ENCODE measurements at regions not wholly inside any gene's neighbourhood (a gene's known extent, or its start where the extent isn't known, plus 50 kb on each side); places are given as distances from the start of the nearest gene placed in this dataset.

DNA sequence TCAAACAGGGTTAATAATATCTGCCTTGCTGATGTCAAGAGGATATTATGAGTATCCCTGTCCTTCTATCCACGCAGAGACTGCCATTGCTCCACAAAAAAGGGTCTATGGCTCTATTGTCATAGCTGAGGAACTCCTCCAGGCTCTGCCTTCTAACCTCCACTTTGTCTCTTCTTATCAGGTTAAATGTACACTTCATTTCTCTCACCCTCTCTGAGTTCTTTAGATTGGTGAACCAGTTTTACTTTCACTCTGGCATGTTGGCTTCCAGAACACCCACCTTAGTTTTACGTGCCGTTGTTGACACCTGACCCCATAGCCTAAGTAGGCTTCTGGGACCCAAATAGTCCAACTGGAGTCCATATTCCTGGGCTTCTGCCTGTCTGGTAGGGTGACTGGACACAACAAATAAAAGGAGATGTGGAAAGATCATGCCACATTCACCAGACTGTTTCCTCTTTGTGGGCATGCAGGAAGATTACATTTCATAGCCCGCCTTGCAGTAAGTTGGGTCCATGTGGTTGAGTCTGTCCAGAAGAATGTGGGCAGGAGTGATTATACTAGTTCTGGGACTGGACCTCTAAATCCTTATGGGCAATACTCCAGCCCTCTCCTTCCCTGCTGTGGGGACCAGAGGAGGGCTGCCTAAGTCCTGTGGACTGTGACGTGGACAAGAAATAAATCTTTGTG, 350.4 kb upstream of the CLINT1 start:
- H3F3A ChIP-seq (ENCODE audit: insufficient read depth, low read depth) = no peaks in the 10 kb centered on the region
- H3K4me2 ChIP-seq = no peak overlapping the region
- H3K4me3 ChIP-seq = no peak overlapping the region
- no peaks in the 10 kb centered on the region for H3K36me3 ChIP-seq (ENCODE audit: low read depth)
- no peaks in the 10 kb centered on the region for H4K20me1 ChIP-seq (ENCODE audit: insufficient read depth)
- H3K9me3 ChIP-seq (ENCODE audit: insufficient read depth, low read depth) = no peaks in the 10 kb centered on the region
- H3K27ac ChIP-seq = no peak overlapping the region
- CTCF ChIA-PET = no interaction called here
- POLR2A ChIA-PET (ENCODE audit: unreplicated experiment) = no interaction called here
- H3K27me3 ChIP-seq (ENCODE audit: insufficient read depth, low read depth) = no peaks in the 10 kb centered on the region; the same call in 1 of the 2 replicates
- H3K4me1 ChIP-seq (replicated peaks; ENCODE audit: insufficient read depth) = no peaks in the 10 kb centered on the region
- no peaks in the 10 kb centered on the region for H3K9me2 ChIP-seq (ENCODE audit: insufficient read depth)
- no peak for TF ChIP-seq EZH2 (IDR thresholded peaks at IDR 0.05; ENCODE audit: low read depth)
- TF ChIP-seq, protein P1, sequence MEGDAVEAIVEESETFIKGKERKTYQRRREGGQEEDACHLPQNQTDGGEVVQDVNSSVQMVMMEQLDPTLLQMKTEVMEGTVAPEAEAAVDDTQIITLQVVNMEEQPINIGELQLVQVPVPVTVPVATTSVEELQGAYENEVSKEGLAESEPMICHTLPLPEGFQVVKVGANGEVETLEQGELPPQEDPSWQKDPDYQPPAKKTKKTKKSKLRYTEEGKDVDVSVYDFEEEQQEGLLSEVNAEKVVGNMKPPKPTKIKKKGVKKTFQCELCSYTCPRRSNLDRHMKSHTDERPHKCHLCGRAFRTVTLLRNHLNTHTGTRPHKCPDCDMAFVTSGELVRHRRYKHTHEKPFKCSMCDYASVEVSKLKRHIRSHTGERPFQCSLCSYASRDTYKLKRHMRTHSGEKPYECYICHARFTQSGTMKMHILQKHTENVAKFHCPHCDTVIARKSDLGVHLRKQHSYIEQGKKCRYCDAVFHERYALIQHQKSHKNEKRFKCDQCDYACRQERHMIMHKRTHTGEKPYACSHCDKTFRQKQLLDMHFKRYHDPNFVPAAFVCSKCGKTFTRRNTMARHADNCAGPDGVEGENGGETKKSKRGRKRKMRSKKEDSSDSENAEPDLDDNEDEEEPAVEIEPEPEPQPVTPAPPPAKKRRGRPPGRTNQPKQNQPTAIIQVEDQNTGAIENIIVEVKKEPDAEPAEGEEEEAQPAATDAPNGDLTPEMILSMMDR (conservative IDR thresholded peaks at IDR 0.05) = no peak
- intact Hi-C loops (cut with micrococcal nuclease; ENCODE audit: unreplicated experiment) = no loop called here
- no peaks in the 10 kb centered on the region for H3K79me2 ChIP-seq (ENCODE audit: low read depth)
- no peak for DNase-seq
- no peak overlapping the region for H2AFZ ChIP-seq
- BruUV-seq (replicated peaks) = no TSS peak

DNA sequence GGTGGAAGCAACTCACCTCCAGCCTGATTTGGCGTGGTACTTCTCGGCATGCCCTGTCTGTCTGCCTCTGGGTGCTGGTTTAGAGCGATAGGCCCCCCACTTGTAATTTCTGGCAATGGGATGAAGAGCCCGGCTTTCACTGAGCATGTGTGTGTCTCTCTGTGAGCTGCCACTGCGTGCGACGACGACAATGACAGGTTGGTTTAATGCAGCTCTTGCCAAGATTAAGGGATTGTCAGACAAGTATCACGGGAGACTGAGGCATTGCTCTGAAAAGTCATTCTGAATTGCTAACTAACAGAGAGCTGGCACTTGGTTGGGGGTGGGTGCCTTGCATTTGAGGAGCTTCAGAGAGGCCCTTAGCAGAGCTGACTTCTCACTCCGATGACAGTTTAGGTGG, 348.8 kb upstream of the CLINT1 start:
- CTCF ChIA-PET = no interaction called here
- H3K27ac ChIP-seq = no peak overlapping the region

DNA sequence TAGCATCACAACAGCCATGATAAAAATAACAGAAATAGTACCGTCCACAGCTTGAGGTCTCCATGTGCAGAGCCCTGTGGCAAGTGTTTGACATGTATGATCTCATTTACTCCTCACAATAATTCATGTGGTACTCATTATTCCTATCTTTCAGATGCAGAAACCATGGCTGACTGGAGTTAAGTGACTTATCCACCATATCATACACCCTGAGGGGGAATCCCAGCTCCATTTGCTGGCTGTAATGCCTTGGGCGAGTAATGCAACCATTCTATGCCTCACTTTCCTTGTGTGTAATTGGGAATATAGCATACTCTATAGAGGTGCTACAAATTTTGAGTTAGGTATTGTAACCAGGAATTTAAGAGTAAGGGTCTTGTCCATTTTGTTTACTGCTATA, 347.0 kb upstream of the CLINT1 start:
- no peaks in the 10 kb centered on the region for H4K20me1 ChIP-seq (ENCODE audit: insufficient read depth)
- H3F3A ChIP-seq (ENCODE audit: insufficient read depth, low read depth) = no peaks in the 10 kb centered on the region
- H2AFZ ChIP-seq = no peak overlapping the region
- no peaks in the 10 kb centered on the region for H3K36me3 ChIP-seq (ENCODE audit: low read depth)
- TF ChIP-seq, protein P1 (conservative IDR thresholded peaks at IDR 0.05) = no peak
- TF ChIP-seq EZH2 (IDR thresholded peaks at IDR 0.05; ENCODE audit: low read depth) = no peak
- no peaks in the 10 kb centered on the region; the same call in 1 of the 2 replicates for H3K27me3 ChIP-seq (ENCODE audit: insufficient read depth, low read depth)
- H3K27ac ChIP-seq = no peak overlapping the region
- no peaks in the 10 kb centered on the region for H3K4me1 ChIP-seq (replicated peaks; ENCODE audit: insufficient read depth)
- intact Hi-C loops (cut with micrococcal nuclease; ENCODE audit: unreplicated experiment) = no loop called here
- H3K79me2 ChIP-seq (ENCODE audit: low read depth) = no peaks in the 10 kb centered on the region
- ChIA-PET CTCF (no interaction called here), POLR2A (ENCODE audit: unreplicated experiment) (no interaction called here)
- DNase-seq = no peak
- no peaks in the 10 kb centered on the region for H3K9me3 ChIP-seq (ENCODE audit: insufficient read depth, low read depth)
- H3K4me2 ChIP-seq = no peak overlapping the region
- H3K4me3 ChIP-seq = no peak overlapping the region
- BruUV-seq (replicated peaks) = no TSS peak
- H3K9me2 ChIP-seq (ENCODE audit: insufficient read depth) = no peaks in the 10 kb centered on the region

More for the DNA sequence above, 348.8 kb upstream of the CLINT1 start:
- H3K9me3 ChIP-seq (ENCODE audit: insufficient read depth, low read depth) = no peaks in the 10 kb centered on the region
- intact Hi-C loops (cut with micrococcal nuclease; ENCODE audit: unreplicated experiment) = no loop called here
- no peak overlapping the region for H3K4me3 ChIP-seq
- H3K27me3 ChIP-seq (ENCODE audit: insufficient read depth, low read depth) = no peaks in the 10 kb centered on the region; the same call in 1 of the 2 replicates
- POLR2A ChIA-PET (ENCODE audit: unreplicated experiment) = no interaction called here
- no peaks in the 10 kb centered on the region for H3K4me1 ChIP-seq (replicated peaks; ENCODE audit: insufficient read depth)
- no peak for TF ChIP-seq EZH2 (IDR thresholded peaks at IDR 0.05; ENCODE audit: low read depth)
- TF ChIP-seq, protein P1 (conservative IDR thresholded peaks at IDR 0.05) = no peak
- H4K20me1 ChIP-seq (ENCODE audit: insufficient read depth) = no peaks in the 10 kb centered on the region
- no peaks in the 10 kb centered on the region for H3F3A ChIP-seq (ENCODE audit: insufficient read depth, low read depth)
- no peak overlapping the region for H2AFZ ChIP-seq
- H3K4me2 ChIP-seq = no peak overlapping the region
- no peaks in the 10 kb centered on the region for H3K9me2 ChIP-seq (ENCODE audit: insufficient read depth)
- H3K36me3 ChIP-seq (ENCODE audit: low read depth) = no peaks in the 10 kb centered on the region
- no peak for DNase-seq
- no TSS peak for BruUV-seq (replicated peaks)
- H3K79me2 ChIP-seq (ENCODE audit: low read depth) = no peaks in the 10 kb centered on the region
